ENCODE measurements at regions not wholly inside any gene's neighbourhood (a gene's known extent, or its start where the extent isn't known, plus 50 kb on each side); places are given as distances from the start of the nearest gene placed in this dataset.

GRCh38 chr15:25509703-25510102 lies 70.9 kb upstream of the UBE3A start:
- FAIRE-seq = no peak

More at GRCh38 chr15:25509703-25510102, 70.9 kb upstream of the UBE3A start:
- WGBS, 2 experiments (ENCODE audit: extremely low coverage in 1 of 2, insufficient coverage in 1 of 2, insufficient read length in 1 of 2, insufficient replicate concordance in 2 of 2, low coverage in 1 of 2, low lambda C conversion rate in 2 of 2, missing lambda C conversion rate in 1 of 2) = 95% methylated on average over 4 of the region's 4 CpGs; no CpG with 5 or more reads in 1 of the 2 experiments
- Histone ChIP-seq H4K20me1 (replicated peaks in 1 of 2; ENCODE audit: control insufficient read depth in 1 of 2, insufficient read depth in 2 of 2, low read length in 2 of 2) (no peaks in the 10 kb centered on the region), H3K56ac (replicated peaks; ENCODE audit: insufficient read length, low read depth, low read length) (no peak overlapping the region), H4K8ac (ENCODE audit: extremely low read depth, insufficient read depth, low read length) (no peak overlapping the region), H2BK15ac (ENCODE audit: low read length) (no peak overlapping the region), H3K23ac (ENCODE audit: insufficient read length) (no peak overlapping the region), H3K36me3 (ENCODE audit: control insufficient read depth in 2 of 4, insufficient read depth in 4 of 4, low read length in 3 of 4) (no peaks in the 10 kb centered on the region), H4K5ac (ENCODE audit: insufficient read length, low read depth, low read length) (no peak overlapping the region), H3K4me2 (ENCODE audit: insufficient read depth in 1 of 2, low read depth in 2 of 2, low read length in 2 of 2) (no peak overlapping the region), H3K79me1 (ENCODE audit: low read depth, low read length) (no peaks in the 10 kb centered on the region), H2AK5ac (ENCODE audit: low read depth, low read length) (no peak overlapping the region), H3K27ac (ENCODE audit: low read depth, low read length) (no peak overlapping the region), H3K27me3 (replicated peaks in 1 of 4; ENCODE audit: control insufficient read depth in 3 of 4, extremely low read depth in 1 of 4, insufficient read depth in 3 of 4, low read length in 3 of 4) (no peaks in the 10 kb centered on the region), H3K14ac (ENCODE audit: insufficient read length) (no peak overlapping the region), H3K23me2 (ENCODE audit: low read depth, low read length) (no peaks in the 10 kb centered on the region), H3K4me3 (ENCODE audit: extremely low read depth in 1 of 4, insufficient read depth in 2 of 4, low read depth in 3 of 4, low read length in 4 of 4) (no peak overlapping the region), H2BK5ac (ENCODE audit: low read depth, low read length) (no peak overlapping the region; the same call in 1 of the 2 replicates), H3K4me1 (replicated peaks in 1 of 4; ENCODE audit: control insufficient read depth in 3 of 4, insufficient read depth in 4 of 4, low read length in 3 of 4) (peaks cover 0 to 15% (median 4%) of the 10 kb centered on the region in 4 experiments; a peak in 5 of 7 replicates), H3K4ac (replicated peaks; ENCODE audit: insufficient read length, low read depth, low read length) (no peak overlapping the region), H3K9me3 (ENCODE audit: insufficient read depth in 2 of 2, low read depth in 1 of 2, low read length in 1 of 2) (no peaks in the 10 kb centered on the region; a peak in 2 of 4 replicates), H2AFZ (ENCODE audit: low read length) (peak overlapping the region; percentile 36; the same call in 1 of the 2 replicates), H4K91ac (replicated peaks; ENCODE audit: insufficient read length, low read length) (no peak overlapping the region), H3K9ac (replicated peaks in 1 of 4; ENCODE audit: extremely low read depth in 1 of 4, low read depth in 3 of 4, low read length in 3 of 4) (no peak overlapping the region), H3K79me2 (ENCODE audit: control insufficient read depth in 1 of 2, insufficient read depth in 2 of 2, low read length in 2 of 2) (no peaks in the 10 kb centered on the region), H2BK20ac (ENCODE audit: low read length) (peak overlapping the region; percentile 81; the same call in 1 of the 2 replicates), H2BK12ac (ENCODE audit: low read depth, low read length) (peak overlapping the region; percentile 51; the same call in 1 of the 2 replicates), H2BK120ac (replicated peaks; ENCODE audit: low read depth, low read length) (no peak overlapping the region), H3K18ac (ENCODE audit: extremely low read depth, low read length) (no peak overlapping the region; the same call in 1 of the 2 replicates)
- POLR2A ChIA-PET (ENCODE audit: partially characterized antibody) = interaction anchor here (0.5 kb wide), 1 partner anchor 576 kb away, joined by 3 read pairs; no protein-coding TSS in a partner anchor
- no peak for DNase-seq (ENCODE audit: low read depth in 1 of 2, low spot score in 2 of 2)
- TF ChIP-seq USF2 (IDR thresholded peaks at IDR 0.05; ENCODE audit: low read length) = no peak
- TF ChIP-seq NRF1 (IDR thresholded peaks at IDR 0.05; ENCODE audit: low read depth, low read length) = no peak
- peak; percentile 28; the same call in 1 of the 2 replicates for TF ChIP-seq MAFK (IDR thresholded peaks at IDR 0.05; ENCODE audit: low read depth, low read length)
- CTCF ChIA-PET (ENCODE audit: partially characterized antibody) = interaction anchor here (0.6 to 8.5 kb wide), 24 partner anchors 8 to 670 kb away, joined by 3 to 119 read pairs (median 4); no protein-coding TSS in a partner anchor
